ENCODE measurements at regions not wholly inside any gene's neighbourhood (a gene's known extent, or its start where the extent isn't known, plus 50 kb on each side); places are given as distances from the start of the nearest gene placed in this dataset.

DNA sequence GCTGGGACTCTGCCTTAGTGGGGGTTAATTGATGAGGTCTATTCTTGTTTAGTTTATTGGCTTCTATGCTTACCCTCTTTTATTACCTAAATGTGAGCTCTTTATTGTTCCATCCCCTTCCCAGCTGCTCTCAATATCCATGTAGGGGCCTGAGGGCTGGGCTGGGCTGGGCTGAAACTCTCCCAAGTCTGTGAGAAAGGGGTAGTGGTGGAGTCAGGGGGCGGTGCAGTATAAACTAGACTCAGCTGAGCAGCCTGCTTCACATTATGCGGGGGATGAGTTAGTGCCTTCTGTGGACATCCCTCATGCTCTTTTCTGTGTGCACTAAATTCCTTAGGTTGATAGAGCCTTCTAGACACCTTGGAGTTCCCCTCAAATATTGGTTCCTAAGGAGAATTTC lies 451.8 kb upstream of the PTGER4 start:
- TF ChIP-seq CTCF (conservative IDR thresholded peaks at IDR 0.05 in 1 of 2, IDR thresholded peaks at IDR 0.05 in 1 of 2; ENCODE audit: low read depth in 1 of 2, low read length in 2 of 2) (no peak), EZH2 (IDR thresholded peaks at IDR 0.05; ENCODE audit: low read length, missing control alignments) (no peak)

Data from fibroblast of lung (primary cell).